H7 (cell line): ENCODE measurements at regions not wholly inside any gene's neighbourhood (a gene's known extent, or its start where the extent isn't known, plus 50 kb on each side); places are given as distances from the start of the nearest gene placed in this dataset.
A peak's percentile ranks its signal among the peaks of the same experiment; 100 is the strongest.
"Not testable (repeated sequence)": the region's sequence is repeated elsewhere in the genome, so short reads cannot be mapped to it uniquely, and the experiment has no call there.

Experiments
- DNase-seq: peaks from one replicate; pipeline ENCODE4 v3.0.0; 2012
- H3K27me3 ChIP-seq: 2 replicates; pipeline ENCODE4 v1.6.0; 2011; ENCODE audit warnings: mild to moderate bottlenecking, low read length; ENCODE audit not compliant: control insufficient read depth, insufficient read depth
- H3K36me3 ChIP-seq: replicated peaks from 2 replicates; pipeline ENCODE4 v1.5.1; 2011; ENCODE audit warnings: low read length; ENCODE audit not compliant: control insufficient read depth, insufficient read depth
- H3K4me3 ChIP-seq: 2 replicates; pipeline ENCODE4 v1.5.1; 2011; ENCODE audit warnings: low read depth, mild to moderate bottlenecking, control low read depth, low read length, moderate library complexity; ENCODE audit not compliant: insufficient read depth

- H3K36me3 ChIP-seq = no peaks in the 10 kb centered on the region
- H3K27me3 ChIP-seq = peaks cover 16% of the 10 kb centered on the region
- no peak overlapping the region for H3K4me3 ChIP-seq
- DNase-seq = no peak
These were observed 585.1 kb downstream of the ZEB2 start for GRCh38 chr2:143934626-143935481.

GRCh38 chr2:143933946-143934569 is 585.9 kb downstream of the ZEB2 start:
- Histone ChIP-seq H3K27me3 (peaks cover 16% of the 10 kb centered on the region), H3K36me3 (no peaks in the 10 kb centered on the region), H3K4me3 (no peak overlapping the region)
- DNase-seq = peak; percentile 58

- H3K36me3 ChIP-seq = no peaks in the 10 kb centered on the region
- H3K4me3 ChIP-seq = no peak overlapping the region
- H3K27me3 ChIP-seq = peaks cover 3% of the 10 kb centered on the region
- no peak for DNase-seq
These were observed 589.0 kb downstream of the ZEB2 start for GRCh38 chr2:143930891-143931290.

- H3K4me3 ChIP-seq = no peak overlapping the region
- DNase-seq = no peak
- no peaks in the 10 kb centered on the region for H3K27me3 ChIP-seq
- no peaks in the 10 kb centered on the region for H3K36me3 ChIP-seq
These were observed 591.3 kb downstream of the ZEB2 start for GRCh38 chr2:143928613-143929012.

- no peaks in the 10 kb centered on the region for H3K36me3 ChIP-seq
- H3K4me3 ChIP-seq = no peak overlapping the region
- no peaks in the 10 kb centered on the region for H3K27me3 ChIP-seq
- DNase-seq = no peak
These were observed 591.7 kb downstream of the ZEB2 start for GRCh38 chr2:143928184-143928583.

DNA sequence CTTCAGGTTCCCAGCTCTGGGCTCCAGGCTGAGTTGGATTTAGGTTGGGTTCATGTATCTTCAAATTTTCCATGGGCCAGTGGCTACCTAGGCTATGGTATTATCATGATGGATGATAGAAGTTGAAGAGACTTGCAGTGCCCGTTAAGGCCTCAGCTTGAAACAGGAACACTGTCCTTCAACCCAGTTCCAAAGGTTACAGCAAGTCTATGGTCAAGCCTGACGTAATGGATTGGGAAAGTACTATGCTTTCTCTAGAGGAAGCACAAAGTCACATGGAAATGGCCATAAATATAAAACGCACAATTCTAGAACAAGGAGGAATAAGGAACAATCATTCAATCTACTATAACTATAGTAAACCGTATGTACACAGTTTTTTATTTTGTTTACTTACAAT is 593.2 kb downstream of the ZEB2 start:
- Histone ChIP-seq H3K27me3 (no peaks in the 10 kb centered on the region), H3K4me3 (no peak overlapping the region), H3K36me3 (no peaks in the 10 kb centered on the region)
- no peak for DNase-seq

- not testable (repeated sequence) for DNase-seq, H3K27me3 ChIP-seq, H3K4me3 ChIP-seq, H3K36me3 ChIP-seq
These were observed 597.6 kb downstream of the ZEB2 start for GRCh38 chr2:143922261-143922830.

DNA sequence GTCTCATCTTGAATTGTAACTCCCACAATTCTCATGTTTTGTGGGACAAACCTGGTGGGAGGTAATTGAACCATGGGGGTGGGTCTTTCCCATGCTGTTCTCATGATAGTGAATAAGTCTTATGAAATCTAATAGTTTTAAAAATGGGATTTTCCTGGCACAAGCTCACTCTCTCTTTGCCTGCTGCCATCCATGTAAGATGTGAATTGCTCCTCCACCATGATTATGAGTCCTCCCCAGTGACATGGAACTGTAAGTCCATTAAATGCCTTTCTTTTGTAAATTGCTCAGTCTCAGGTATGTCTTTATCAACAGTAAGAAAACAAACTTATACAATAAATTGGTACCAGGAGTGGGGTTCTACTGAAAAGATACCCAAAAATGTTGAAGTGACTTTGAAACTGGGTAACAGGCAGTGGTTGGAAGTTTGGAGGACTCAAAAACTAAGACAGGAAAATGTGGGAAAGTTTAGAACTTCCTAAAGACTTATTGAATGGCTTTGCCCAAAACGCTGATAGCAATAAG is 601.4 kb downstream of the ZEB2 start:
- Histone ChIP-seq H3K4me3 (no peak overlapping the region), H3K27me3 (no peaks in the 10 kb centered on the region), H3K36me3 (no peaks in the 10 kb centered on the region)
- no peak for DNase-seq

- no peak overlapping the region for H3K4me3 ChIP-seq
- H3K27me3 ChIP-seq = no peaks in the 10 kb centered on the region
- H3K36me3 ChIP-seq = no peaks in the 10 kb centered on the region
- no peak for DNase-seq
These were observed 603.1 kb downstream of the ZEB2 start for GRCh38 chr2:143916781-143917180.

DNA sequence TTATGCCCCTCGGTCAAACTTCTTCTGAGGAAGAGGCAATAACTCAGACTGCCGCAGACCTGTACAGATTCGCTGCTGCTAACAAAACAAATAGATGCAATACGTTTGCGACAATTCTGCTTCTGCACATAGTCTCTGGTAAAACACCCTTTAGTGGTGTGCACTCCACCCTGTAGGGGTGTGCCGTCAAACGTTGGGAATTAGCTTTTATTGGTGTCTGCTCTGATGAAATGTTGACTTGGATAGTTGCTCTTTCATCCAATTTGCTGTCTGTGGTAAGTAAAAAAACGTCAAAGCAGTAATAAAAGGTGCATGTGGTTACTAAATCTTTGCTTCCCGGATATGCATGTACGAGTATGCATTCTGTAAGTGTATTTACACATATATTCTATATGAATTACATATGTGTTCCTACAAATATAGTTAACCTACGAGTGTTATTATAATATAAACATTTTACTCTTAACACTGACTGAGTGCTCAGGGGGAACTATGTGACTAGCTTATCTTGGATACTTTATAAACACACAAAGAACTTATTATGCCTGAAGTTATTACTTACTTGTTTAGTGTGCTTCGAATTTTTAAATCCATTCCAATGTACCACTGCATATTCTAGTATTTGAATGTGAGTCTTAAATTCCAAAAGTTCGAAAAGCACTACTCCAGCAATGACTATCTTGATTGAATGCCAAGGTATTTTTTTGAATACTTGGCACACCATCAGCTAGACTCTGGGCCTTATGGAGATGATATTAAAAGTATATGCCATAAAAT is 610.2 kb downstream of the ZEB2 start:
- Histone ChIP-seq H3K36me3 (no peaks in the 10 kb centered on the region), H3K4me3 (no peak overlapping the region), H3K27me3 (no peaks in the 10 kb centered on the region)
- no peak for DNase-seq

DNA sequence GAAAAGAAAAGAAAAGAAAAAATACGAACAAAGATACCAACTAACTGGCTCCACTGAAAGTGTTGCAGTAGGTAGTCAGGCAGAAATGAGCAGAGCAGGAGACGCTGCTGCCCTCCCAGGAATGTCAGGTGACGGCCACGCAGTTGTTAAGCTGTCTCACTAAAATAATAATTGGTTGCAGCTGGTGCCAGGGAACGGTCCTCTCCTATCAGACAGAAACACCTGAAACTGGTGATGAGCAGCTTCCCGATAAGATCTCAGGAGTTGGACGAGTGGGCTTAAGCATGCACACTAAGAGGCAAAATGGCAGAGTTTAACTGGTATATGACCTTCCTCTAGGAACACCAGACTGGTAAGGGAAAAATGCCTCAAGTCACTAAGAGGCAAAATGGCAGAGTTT is 611.1 kb downstream of the ZEB2 start:
- no peaks in the 10 kb centered on the region for H3K27me3 ChIP-seq
- no peak for DNase-seq
- no peak overlapping the region for H3K4me3 ChIP-seq
- H3K36me3 ChIP-seq = no peaks in the 10 kb centered on the region

GRCh38 chr2:143907801-143908200 is 612.1 kb downstream of the ZEB2 start:
- no peak overlapping the region for H3K4me3 ChIP-seq
- DNase-seq = no peak
- no peaks in the 10 kb centered on the region for H3K36me3 ChIP-seq
- no peaks in the 10 kb centered on the region for H3K27me3 ChIP-seq

- Histone ChIP-seq H3K27me3 (no peaks in the 10 kb centered on the region), H3K36me3 (no peaks in the 10 kb centered on the region), H3K4me3 (no peak overlapping the region)
- peak; percentile 54 for DNase-seq
These were observed 613.1 kb downstream of the ZEB2 start for GRCh38 chr2:143906850-143907249.

- H3K27me3 ChIP-seq = no peaks in the 10 kb centered on the region
- H3K4me3 ChIP-seq = no peak overlapping the region
- no peaks in the 10 kb centered on the region for H3K36me3 ChIP-seq
- DNase-seq = no peak
These were observed 614.3 kb downstream of the ZEB2 start for GRCh38 chr2:143905587-143905986.
